ENCODE measurements at regions not wholly inside any gene's neighbourhood (a gene's known extent, or its start where the extent isn't known, plus 50 kb on each side); places are given as distances from the start of the nearest gene placed in this dataset.

- no peak for TF ChIP-seq GABPA (IDR thresholded peaks at IDR 0.05; ENCODE audit: borderline replicate concordance, insufficient read depth, low read length)
- no peak for TF ChIP-seq SP1 (IDR thresholded peaks at IDR 0.05; ENCODE audit: low read depth, low read length)
- no peak for TF ChIP-seq POLR2AphosphoS5 (IDR thresholded peaks at IDR 0.05; ENCODE audit: low read depth, low read length)
- TF ChIP-seq CTCF (IDR thresholded peaks at IDR 0.05; ENCODE audit: control extremely low read depth in 1 of 3, insufficient read depth in 1 of 3, low read depth in 1 of 3, low read length in 3 of 3) = no peak
- no peak for TF ChIP-seq ZNF274 (IDR thresholded peaks at IDR 0.05; ENCODE audit: borderline replicate concordance, extremely low read depth, low read length)
- TF ChIP-seq SIN3A (conservative IDR thresholded peaks at IDR 0.05 in 1 of 2, IDR thresholded peaks at IDR 0.05 in 1 of 2; ENCODE audit: low read depth in 1 of 2, low read length in 2 of 2) = no peak
- no peak for TF ChIP-seq RNF2 (IDR thresholded peaks at IDR 0.05; ENCODE audit: borderline replicate concordance, low read depth, low read length, missing control alignments, poor library complexity, severe bottlenecking)
- TF ChIP-seq EP300 (IDR thresholded peaks at IDR 0.05; ENCODE audit: borderline replicate concordance in 1 of 2, low read depth in 2 of 2, low read length in 2 of 2) = no peak
- TF ChIP-seq BRCA1 (IDR thresholded peaks at IDR 0.05; ENCODE audit: low read depth, low read length) = no peak
- TF ChIP-seq SUZ12 (IDR thresholded peaks at IDR 0.05; ENCODE audit: low read length) = no peak
- no peak for TF ChIP-seq MAX (IDR thresholded peaks at IDR 0.05)
- TF ChIP-seq TCF12 (IDR thresholded peaks at IDR 0.05; ENCODE audit: low read depth, low read length) = no peak
- no peak for TF ChIP-seq POLR2A (IDR thresholded peaks at IDR 0.05; ENCODE audit: control extremely low read depth in 1 of 2, low read depth in 2 of 2, low read length in 2 of 2)
These were observed 239.1 kb upstream of the AUTS2 start for GRCh38 chr7:69359003-69359700.

All from H1 (cell line).